Fibroblast of peridontal ligament (primary cell): ENCODE measurements at regions not wholly inside any gene's neighbourhood (a gene's known extent, or its start where the extent isn't known, plus 50 kb on each side); places are given as distances from the start of the nearest gene placed in this dataset.

Experiments
- DNase-seq: peaks from one replicate; pipeline ENCODE4 v3.0.0-alpha.2; 2010; ENCODE audit errors: extremely low read depth

GRCh38 chr12:45549337-45549902, 180.1 kb upstream of the ARID2 start:
- DNase-seq, result no peak

- DNase-seq, result no peak
These were observed 176.3 kb upstream of the ARID2 start for GRCh38 chr12:45553204-45553603.

GRCh38 chr12:45557016-45557415, 172.5 kb upstream of the ARID2 start:
- no peak for DNase-seq

DNA sequence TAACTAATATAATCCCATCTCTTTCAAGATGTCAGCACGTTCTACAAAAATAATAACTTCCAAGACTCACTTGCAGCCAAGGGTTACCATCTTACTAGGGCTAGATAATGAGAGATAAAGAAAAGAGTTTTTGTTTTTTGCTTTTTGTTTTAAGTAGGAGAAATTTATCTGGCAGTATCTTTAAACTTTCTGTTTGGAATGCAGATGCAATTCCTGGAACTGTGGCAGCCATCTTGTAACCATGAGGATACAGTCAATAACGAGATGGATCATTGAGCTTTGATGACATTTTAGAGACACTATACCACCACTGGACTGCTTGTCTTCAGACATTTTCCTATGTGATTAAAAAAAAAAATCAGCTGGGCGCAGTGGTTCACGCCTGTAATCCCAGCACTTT, 171.2 kb upstream of the ARID2 start:
- DNase-seq, result no peak

DNA sequence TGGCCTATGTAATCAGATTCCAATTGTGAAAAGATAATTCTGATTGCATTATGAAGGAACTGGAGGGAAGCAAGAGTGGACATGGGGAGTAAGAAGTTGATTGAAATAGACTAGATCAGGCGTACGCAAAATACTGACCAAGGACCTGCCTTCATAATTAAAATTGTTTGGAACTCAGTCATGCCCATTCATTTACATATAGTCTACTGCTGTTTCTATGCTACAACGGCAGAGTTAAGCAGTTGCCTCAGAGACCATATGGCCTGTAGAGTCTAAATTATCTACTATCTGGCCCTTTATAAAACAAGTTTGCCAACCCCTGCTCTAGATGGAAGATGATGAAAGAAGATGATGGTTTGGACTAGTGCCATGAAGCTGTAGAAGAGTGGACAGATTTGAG, 170.0 kb upstream of the ARID2 start:
- no peak for DNase-seq

GRCh38 chr12:45560689-45561088, 168.8 kb upstream of the ARID2 start:
- DNase-seq, result no peak

DNA sequence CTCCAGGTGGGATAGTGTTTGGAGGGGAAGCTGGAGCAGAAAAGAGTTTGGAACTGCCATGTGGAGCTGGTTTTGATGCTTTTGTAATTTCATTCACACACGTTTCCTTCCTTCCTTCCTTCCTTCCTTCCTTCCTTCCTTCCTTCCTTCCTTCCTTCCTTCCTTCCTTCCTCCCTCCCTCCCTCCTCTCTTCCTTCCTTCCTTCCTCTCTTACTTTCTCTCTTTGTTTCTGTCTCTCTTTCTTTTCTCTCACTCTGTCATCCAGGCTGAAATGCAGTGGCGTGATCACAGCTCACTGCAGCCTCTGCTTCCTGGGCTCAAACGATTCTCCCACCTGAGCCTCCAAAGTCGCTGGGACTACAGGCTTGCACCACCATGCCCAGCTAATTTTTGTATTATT, 168.0 kb upstream of the ARID2 start:
- DNase-seq, result no peak

DNA sequence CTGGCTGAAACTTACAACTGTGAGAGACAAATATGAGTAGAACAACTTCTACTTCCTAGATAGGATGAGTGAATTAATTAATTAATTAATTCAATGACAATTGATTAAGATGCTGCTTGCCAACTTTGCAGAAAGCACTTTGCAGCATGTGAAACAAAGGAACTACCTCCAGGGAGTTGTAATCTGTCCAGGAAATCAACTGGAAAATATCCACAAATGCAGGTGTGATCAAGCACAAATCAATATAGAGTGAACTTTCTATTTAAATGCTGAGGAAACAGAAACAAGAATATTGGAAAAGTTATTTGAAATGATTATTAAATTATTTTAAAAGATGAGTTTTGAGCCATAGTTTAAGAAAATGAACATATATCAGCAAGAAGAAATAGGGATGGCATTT, 163.9 kb upstream of the ARID2 start:
- no peak for DNase-seq

DNA sequence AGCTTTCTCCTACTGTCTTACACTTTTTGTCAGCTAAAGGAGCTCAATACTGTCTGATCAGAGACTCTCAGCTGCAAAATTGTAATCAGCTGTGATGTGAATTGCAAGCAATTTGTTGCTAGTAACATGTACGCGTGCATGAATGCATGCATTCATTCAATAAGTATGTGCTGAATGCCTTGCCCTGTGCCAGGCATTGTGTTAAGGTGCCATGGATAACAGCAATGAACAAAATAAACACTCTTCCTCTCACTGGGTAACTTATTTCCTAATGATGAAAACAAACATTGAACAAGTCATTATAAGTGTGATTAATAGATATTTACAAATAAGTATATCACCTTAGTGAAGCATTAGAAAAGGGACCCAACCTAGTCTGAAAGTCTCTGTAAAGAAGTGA, 163.2 kb upstream of the ARID2 start:
- DNase-seq, result no peak

- no peak for DNase-seq
These were observed 160.7 kb upstream of the ARID2 start for GRCh38 chr12:45568808-45569207.

- no peak for DNase-seq
These were observed 159.0 kb upstream of the ARID2 start for GRCh38 chr12:45570501-45570900.

DNA sequence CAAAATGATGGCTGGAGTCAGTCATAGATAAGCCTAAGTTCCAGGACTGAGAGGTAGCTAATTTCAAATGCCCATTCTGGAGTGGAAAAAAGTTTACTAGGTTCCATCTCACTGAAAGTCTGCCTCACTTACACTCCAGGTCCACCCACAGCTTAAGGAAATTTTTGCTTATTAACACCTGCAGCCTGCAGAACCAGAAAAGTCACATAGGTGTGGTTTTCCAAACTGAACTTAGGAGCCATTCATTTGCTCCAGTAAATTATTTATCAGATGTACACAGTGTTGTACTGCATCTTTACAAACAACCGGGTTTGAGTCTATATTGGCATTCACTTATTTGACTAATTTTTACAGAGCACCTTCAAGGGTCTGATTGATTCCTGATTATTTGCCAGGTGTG, 157.4 kb upstream of the ARID2 start:
- no peak for DNase-seq

- DNase-seq, result no peak
These were observed 154.1 kb upstream of the ARID2 start for GRCh38 chr12:45575417-45575816.

DNA sequence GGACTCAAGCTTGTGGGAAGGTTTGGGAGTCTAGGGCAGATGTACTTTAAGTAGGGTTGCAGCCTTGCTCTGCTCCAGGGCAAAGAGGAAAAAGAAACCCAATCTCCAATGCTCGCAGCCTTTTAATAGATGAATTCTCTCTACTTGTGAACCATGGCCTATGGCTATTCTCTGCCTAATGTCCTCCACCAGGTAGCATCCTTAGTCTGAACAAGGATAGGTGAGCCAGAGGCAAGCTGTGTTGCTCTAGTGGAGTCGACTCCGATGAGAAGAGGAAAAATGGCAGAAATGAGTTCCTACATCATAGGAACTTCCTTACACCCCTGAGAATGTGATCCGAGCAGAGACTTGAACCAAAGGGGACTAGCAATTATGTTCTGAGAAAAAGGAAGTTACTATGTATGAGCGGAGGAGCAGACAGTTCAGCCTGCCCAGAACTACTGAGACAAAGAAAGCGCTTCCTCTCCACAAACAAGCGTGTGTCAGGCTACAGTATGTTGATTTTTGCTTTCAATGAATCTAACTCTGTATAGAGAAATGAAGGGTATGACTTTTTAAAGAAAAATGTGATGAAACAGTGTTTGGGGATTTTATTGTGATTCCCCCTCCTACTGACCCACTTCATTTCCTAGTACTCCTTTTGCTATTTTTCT, 153.6 kb upstream of the ARID2 start:
- DNase-seq, result no peak

- DNase-seq, result no peak
These were observed 151.6 kb upstream of the ARID2 start for GRCh38 chr12:45577844-45578399.

DNA sequence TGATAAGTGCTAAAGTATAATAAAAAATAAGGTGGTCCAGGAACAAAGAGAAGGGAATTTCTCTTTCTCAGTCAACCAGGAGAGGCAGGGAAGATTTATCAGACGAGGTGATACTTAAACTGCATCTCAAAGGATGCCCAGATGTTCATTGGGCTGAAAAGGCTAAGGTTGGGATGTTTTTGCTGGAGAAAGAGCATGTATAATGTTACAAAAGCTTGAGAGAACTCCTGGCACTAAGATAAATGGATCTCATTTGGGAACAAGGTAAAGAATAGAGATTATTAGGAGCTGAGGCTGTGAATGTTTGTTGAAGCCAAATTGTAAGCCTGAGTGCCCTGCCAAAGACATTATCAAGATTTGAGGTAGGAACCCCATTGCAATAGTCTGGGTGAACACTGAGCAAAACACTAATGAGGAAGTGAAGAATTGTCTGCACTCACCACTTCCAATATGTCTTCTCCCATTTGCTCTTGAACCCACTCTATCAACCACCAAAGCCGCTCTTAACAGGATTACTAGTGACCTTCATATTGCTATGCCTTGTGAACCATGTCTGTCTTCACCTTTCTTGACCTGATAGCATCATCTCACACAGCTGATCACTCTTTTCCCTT, 149.0 kb upstream of the ARID2 start:
- no peak for DNase-seq

GRCh38 chr12:45581112-45581511, 148.4 kb upstream of the ARID2 start:
- DNase-seq, result no peak

DNA sequence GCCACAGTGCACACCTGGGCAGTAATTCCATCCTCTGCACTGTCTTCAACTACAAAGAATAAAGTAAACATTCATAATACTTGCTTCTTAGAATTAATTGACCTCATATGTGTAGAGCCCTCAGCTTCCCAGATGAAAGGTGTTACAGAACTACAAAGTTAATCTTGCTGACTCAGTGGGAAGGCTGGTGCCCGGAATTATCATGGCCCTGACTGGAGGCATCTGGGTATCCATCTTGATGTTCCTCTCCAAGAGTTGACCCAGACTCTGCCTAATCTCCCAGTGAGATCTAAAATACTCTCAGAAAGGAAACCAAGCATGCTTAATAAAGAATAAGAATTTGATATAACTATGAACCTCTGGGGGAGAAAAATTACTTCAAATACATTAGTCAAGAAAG, 147.0 kb upstream of the ARID2 start:
- DNase-seq, result no peak

DNA sequence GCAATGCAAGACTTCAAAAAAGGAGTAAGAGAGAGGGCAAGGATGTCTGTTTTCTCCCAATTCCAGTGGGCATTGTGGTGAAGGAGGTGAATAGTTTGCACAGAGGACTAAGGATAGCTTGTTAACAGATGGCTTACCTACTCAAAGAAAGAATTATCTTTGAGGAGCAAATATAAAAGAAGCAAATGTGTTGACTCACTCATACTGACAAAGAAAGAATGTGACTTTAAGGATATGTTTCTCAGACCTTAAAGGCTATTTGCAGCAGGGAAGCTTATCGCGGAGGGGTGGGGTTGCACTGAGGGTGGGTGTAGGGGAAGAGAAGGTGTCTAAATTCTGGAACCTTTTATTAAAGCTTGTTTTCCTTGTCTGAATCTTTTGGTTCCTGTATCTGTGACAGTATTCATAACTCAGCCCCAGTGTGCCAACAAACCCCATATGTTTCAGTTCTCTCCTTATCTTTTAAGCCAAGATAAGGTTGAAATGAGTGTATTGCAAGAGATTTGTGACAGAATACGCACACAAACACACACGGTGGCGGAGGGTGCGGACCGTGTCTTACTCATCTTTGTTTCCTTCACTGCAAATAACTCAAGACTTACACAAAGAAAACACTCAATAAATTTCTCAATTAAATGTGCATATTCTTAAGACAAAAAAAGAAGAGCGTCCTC, 146.4 kb upstream of the ARID2 start:
- DNase-seq, result no peak

DNA sequence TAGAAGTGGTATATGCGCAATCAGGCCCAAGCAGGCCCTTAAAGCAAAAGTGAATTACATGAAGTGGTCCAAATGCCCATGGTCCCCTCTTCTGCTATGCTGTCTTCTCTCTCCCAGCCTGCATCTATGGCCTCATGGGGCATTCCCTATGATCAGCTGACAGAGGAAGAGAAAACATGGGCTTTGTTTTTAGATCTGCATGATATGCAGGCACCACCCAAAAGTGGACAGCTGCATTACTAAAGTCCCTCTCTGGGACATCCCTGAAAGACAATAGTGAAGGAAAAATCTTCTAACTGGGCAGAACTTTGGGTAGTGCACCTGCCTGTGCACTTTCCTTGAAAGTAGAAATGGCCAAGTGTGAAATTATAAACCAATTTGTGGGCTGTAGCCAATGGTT, 145.2 kb upstream of the ARID2 start:
- DNase-seq, result no peak

DNA sequence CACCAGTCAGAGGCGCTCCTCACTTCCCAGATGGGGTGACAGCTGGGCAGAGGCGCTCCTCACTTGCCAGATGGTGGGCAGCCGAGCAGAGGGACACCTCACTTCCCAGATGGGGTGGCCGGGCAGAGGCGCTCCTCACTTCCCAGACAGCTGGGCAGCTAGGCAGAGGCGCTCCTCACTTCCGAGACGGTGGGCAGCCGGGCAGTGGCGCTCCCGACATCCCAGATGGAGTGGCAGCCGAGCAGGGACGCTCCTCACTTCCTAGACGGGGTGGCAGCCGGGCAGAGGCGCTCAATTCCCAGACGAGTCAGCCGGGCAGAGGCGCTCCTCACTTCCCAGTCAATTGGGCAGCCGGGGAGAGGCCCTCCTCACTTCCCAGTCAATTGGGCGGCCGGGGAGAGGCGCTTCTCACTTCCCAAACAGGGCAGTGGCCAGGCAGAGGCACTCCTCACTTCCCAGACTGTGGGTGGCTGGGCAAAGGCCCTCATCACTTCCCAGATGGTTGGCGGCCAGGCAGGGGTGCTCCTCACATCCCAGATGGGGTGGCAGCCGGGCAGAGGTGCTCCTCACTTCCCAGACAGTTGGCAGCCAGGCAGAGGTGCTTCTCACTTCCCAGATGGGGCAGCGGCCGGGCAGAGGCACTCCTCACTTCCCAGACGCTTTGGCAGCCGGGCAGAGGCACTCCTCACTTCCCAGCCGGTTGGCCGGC, 143.8 kb upstream of the ARID2 start:
- DNase-seq, result no peak

GRCh38 chr12:45586486-45586885, 143.0 kb upstream of the ARID2 start:
- no peak for DNase-seq
